Putamen (tissue), 1 donor: ENCODE measurements at regions not wholly inside any gene's neighbourhood (a gene's known extent, or its start where the extent isn't known, plus 50 kb on each side); places are given as distances from the start of the nearest gene placed in this dataset.

Source experiments
- DNase-seq: peaks from one replicate; pipeline ENCODE4 v3.0.0-alpha.2; 2016; ENCODE audit warnings: low spot score

DNA sequence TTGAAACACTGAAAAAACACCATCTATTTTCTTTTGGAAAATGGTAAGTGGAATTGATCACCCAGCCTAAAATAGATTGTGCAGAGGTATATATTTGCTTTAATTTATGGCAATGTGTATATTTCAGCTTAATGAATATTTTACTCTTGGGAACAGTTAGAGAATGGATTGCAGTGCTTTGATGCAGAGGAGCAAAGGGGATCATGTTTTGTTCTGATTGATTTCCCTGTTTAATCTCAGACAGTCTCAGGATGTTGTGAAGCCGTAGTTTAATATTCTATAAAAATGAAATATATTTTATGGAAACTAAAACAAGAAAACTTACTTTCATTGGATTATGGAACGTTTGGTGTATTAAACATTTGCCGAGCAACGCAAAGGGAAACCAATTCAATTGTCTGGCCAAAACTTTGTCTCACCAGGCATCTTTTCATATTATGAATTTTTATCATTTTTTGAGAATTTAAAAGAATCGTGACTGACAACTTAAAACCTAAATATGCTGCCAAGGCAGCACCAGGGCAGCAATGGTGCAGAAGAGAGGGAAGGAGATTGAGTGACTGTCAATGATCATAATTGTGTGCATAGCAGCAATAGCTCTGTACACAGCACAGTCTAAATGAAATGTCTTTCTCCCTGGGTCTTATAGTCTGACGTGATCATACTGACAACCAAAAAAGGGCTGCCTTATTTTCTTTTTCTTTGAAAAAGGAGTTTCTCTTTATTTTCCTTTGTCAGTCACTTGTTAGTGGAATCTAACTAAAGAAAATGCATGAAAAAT is 105.5 kb upstream of the EPHA7 start:
- DNase-seq: no peak

DNA sequence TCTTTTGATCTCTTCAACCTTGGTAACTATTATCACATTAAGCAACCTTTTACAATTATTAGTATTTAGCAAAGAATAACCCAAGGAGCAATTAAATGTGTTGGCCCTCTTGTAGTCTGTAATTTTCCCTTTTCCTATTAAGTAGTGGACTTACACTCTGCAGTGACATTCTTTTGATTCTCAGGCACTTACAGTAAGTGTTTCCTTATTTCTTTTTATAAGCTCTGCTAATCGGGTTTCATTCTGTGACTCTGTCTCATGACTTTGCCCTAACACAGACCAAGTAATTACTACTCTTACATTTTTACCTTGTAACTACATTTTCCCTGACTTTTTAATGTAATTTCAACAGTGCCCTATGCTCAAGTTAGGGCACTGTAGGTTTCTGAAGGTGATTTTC is 104.0 kb upstream of the EPHA7 start:
- no peak for DNase-seq

DNA sequence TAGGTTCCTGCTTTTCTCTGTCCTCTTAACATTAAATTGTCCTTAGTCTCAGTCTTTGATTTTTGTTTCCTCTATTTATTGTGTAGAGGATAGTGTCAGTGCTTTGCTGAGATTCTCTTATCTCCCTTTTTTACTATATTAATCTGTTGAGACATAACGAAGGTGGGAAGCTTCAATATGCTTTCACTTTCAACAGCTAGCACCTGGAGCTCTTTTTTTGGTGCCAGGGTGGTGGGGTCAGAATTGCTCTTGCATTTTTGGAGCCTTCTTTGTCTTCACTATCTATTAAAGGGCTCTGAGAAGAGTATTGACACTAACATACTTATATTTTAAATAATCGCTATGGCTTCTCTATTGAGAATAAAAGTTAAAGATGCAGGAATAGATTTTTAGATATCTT is 97.1 kb upstream of the EPHA7 start:
- DNase-seq: no peak

DNA sequence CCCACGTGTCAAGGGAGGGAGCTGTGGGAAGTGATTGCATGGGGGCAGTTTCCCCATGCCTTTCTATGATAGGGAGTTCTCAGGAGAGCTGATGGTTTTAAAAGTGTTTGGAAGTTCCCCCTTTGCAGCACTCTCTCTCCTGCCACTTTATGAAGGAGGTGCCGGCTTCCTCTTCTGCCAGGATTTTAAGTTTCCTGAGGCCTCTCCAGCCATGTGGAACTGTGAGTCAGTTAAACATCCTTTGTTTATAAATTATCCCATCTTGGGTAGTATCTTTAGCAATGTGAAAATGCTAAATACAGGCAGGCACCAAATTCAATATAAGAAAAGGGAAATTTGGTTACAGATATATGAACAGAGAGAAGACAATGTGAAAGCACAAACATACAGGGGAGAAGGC is 96.4 kb upstream of the EPHA7 start:
- DNase-seq: no peak

DNA sequence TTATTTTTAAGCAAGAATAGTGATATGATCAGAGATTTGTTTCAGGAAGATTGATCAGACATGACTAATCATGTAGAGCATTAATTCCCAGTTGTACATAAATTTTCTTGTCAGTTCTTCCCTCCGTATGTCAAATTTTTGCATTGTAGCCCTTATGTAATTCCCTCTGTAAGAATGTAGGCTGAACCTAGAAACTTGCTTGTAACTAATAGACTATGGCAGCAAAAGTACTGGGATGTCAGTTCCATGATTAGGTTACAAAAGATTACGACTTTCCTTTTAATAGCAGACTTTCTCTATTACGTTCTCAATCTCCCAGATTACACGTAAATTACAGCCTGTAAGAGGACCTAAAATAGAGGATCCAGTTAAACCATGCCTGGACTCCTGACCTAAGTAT is 79.4 kb upstream of the EPHA7 start:
- peak; percentile 60 for DNase-seq

DNA sequence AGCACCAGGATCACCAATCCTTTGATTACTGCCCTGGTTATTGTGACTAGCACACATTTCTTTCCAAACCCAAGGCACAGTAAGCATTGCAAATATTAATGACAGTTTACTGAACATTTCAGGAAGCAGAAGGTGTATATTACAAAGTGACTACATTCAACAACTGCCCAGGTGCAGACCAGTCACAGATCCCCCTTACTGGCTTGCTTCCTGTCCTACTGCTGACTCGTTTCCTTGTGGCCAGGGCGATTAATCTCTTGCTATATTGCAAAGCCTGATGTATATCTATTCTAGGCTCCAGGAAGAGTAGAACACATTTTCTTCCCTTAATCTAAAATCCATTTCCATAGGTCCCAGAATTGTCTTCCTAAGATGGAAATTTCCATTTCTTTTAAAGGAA is 77.2 kb upstream of the EPHA7 start:
- no peak for DNase-seq

- DNase-seq: no peak
Observed at GRCh38 chr6:93494057-93494456, 74.7 kb upstream of the EPHA7 start.

GRCh38 chr6:93474733-93475179 is 55.4 kb upstream of the EPHA7 start:
- no peak for DNase-seq

DNA sequence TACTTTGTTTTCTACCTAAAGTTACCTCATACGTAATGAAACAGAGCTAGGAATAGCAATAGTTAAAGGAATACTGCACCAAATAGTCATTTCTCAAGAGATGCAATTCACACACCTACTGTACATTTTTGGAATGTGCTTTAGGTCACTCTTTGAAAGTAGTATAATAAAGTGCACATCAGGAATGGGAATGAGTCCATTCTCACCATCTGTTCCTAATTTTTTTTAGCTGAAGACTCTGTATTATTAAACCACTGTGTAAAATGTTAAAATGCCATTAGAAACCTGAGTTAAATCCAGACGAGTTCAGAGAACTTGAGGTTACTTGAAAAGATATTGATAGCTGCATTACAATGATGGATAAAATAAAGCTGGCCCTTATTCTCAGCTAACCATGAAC is 51.9 kb upstream of the EPHA7 start:
- DNase-seq: no peak
